H1 (cell line): ENCODE measurements at regions not wholly inside any gene's neighbourhood (a gene's known extent, or its start where the extent isn't known, plus 50 kb on each side); places are given as distances from the start of the nearest gene placed in this dataset.

Source experiments
- CTCF ChIA-PET: fragments of 300-600 bp; sonication (Branson Sonifier 250); formaldehyde crosslinking; loops from one replicate; lab custom pipeline; 2021; ENCODE audit not compliant: partially characterized antibody; lab: Charles Lee
- POLR2A ChIA-PET: fragments of 300-600 bp; sonication (Branson Sonifier 250); formaldehyde crosslinking; loops from one replicate; lab custom pipeline; 2021; ENCODE audit warnings: inconsistent platforms; ENCODE audit not compliant: partially characterized antibody; lab: Charles Lee
- DNase-seq, 2 experiments: peaks; one replicate each; pipeline versions ENCODE4 v3.0.0 to v3.0.0-alpha.2; 2010 to 2022; ENCODE audit warnings: low spot score in 2 of 2, low read depth in 1 of 2, mixed read lengths in 1 of 2
- FAIRE-seq: peaks from 2 replicates; lab custom pipeline; 2011; peaks lifted over from hg19 to GRCh38; lab: Jason Lieb, UNC
- H2AFZ ChIP-seq: 2 replicates; pipeline ENCODE4 v1.8.1; 2012; ENCODE audit warnings: low read length, inconsistent platforms
- H2AK5ac ChIP-seq: 2 replicates; pipeline ENCODE4 v1.6.1; 2013; ENCODE audit warnings: low read depth, low read length
- H2BK120ac ChIP-seq: replicated peaks from 2 replicates; pipeline ENCODE3; 2013; ENCODE audit warnings: low read depth, low read length, inconsistent platforms
- H2BK12ac ChIP-seq: 2 replicates; pipeline ENCODE4 v1.6.1; 2013; ENCODE audit warnings: low read depth, low read length
- H2BK15ac ChIP-seq: 2 replicates; pipeline ENCODE4 v1.6.1; 2013; ENCODE audit warnings: low read length
- H2BK20ac ChIP-seq: 2 replicates; pipeline ENCODE4 v1.6.1; 2013; ENCODE audit warnings: low read length
- H2BK5ac ChIP-seq: 2 replicates; pipeline ENCODE4 v1.6.1; 2013; ENCODE audit warnings: low read depth, low read length
- H3K14ac ChIP-seq: 2 replicates; pipeline ENCODE4 v1.6.1; 2013; ENCODE audit warnings: inconsistent platforms; ENCODE audit not compliant: insufficient read length
- H3K18ac ChIP-seq: 2 replicates; pipeline ENCODE4 v1.6.1; 2013; ENCODE audit warnings: low read length; ENCODE audit errors: extremely low read depth
- H3K23ac ChIP-seq: 2 replicates; pipeline ENCODE4 v1.6.1; 2013; ENCODE audit warnings: inconsistent platforms; ENCODE audit not compliant: insufficient read length
- H3K23me2 ChIP-seq: 2 replicates; pipeline ENCODE4 v1.6.1; 2013; ENCODE audit warnings: low read depth, low read length
- H3K27ac ChIP-seq: 2 replicates; pipeline ENCODE4 v1.6.1; 2011; ENCODE audit warnings: low read depth, low read length, inconsistent platforms
- H3K27me3 ChIP-seq, 4 experiments: replicated peaks in 1 of 4; 1 replicate in 1 of 4; 2 replicates in 3 of 4; pipeline versions ENCODE4 v1.6.1 to v1.8.1; 2011 to 2013; ENCODE audit warnings: low read length in 3 of 4, mild to moderate bottlenecking in 3 of 4, inconsistent platforms in 2 of 4, mixed read lengths in 2 of 4, moderate library complexity in 1 of 4; ENCODE audit not compliant: control insufficient read depth in 3 of 4, insufficient read depth in 3 of 4; ENCODE audit errors: extremely low read depth in 1 of 4
- H3K36me3 ChIP-seq, 4 experiments: 2 replicates each; pipeline versions ENCODE4 v1.6.1 to v1.8.1; 2011 to 2013; ENCODE audit warnings: mild to moderate bottlenecking in 4 of 4, low read length in 3 of 4, moderate library complexity in 2 of 4, control low read depth in 1 of 4, inconsistent platforms in 1 of 4; ENCODE audit not compliant: insufficient read depth in 4 of 4, control insufficient read depth in 2 of 4
- H3K4ac ChIP-seq: replicated peaks from 2 replicates; pipeline ENCODE3; 2013; ENCODE audit warnings: low read length, low read depth, mixed read lengths, inconsistent platforms; ENCODE audit not compliant: insufficient read length
- H3K4me1 ChIP-seq, 4 experiments: replicated peaks in 1 of 4; 1 replicate in 1 of 4; 2 replicates in 3 of 4; pipeline versions ENCODE4 v1.6.1 to v1.8.1; 2011 to 2013; ENCODE audit warnings: low read length in 3 of 4, inconsistent platforms in 2 of 4, mixed read lengths in 1 of 4; ENCODE audit not compliant: insufficient read depth in 4 of 4, control insufficient read depth in 3 of 4
- H3K4me2 ChIP-seq, 2 experiments: 2 replicates each; pipeline versions ENCODE4 v1.6.1 to v1.8.1; 2011 to 2013; ENCODE audit warnings: low read depth in 2 of 2, low read length in 2 of 2, control low read depth in 1 of 2, inconsistent platforms in 1 of 2, mild to moderate bottlenecking in 1 of 2; ENCODE audit not compliant: insufficient read depth in 1 of 2
- H3K4me3 ChIP-seq, 4 experiments: fragments of 200-600, 300-600 bp in 1 of 4; sonication (generic), shearing (Covaris generic), sonication (Bioruptor Twin) in 1 of 4; 2 replicates each; pipeline versions ENCODE4 v1.5.1 to v1.8.1; 2011 to 2016; ENCODE audit warnings: low read length in 4 of 4, low read depth in 3 of 4, control low read depth in 2 of 4, inconsistent platforms in 2 of 4, mild to moderate bottlenecking in 2 of 4, mixed read lengths in 1 of 4, moderate library complexity in 1 of 4; ENCODE audit not compliant: insufficient read depth in 2 of 4; ENCODE audit errors: extremely low read depth in 1 of 4
- H3K56ac ChIP-seq: replicated peaks from 2 replicates; pipeline ENCODE3; 2013; ENCODE audit warnings: low read depth, mild to moderate bottlenecking, mixed read lengths, low read length, inconsistent platforms; ENCODE audit not compliant: insufficient read length
- H3K79me1 ChIP-seq: 2 replicates; pipeline ENCODE4 v1.6.1; 2013; ENCODE audit warnings: low read depth, low read length, control low read depth
- H3K79me2 ChIP-seq, 2 experiments: 2 replicates each; pipeline versions ENCODE4 v1.6.1 to v1.8.1; 2012 to 2013; ENCODE audit warnings: low read length in 2 of 2, mild to moderate bottlenecking in 2 of 2, inconsistent platforms in 1 of 2; ENCODE audit not compliant: insufficient read depth in 2 of 2, control insufficient read depth in 1 of 2
- H3K9ac ChIP-seq, 4 experiments: replicated peaks in 1 of 4; 1 replicate in 1 of 4; 2 replicates in 3 of 4; pipeline versions ENCODE4 v1.6.1 to v1.8.1; 2011 to 2013; ENCODE audit warnings: low read depth in 3 of 4, low read length in 3 of 4, control low read depth in 2 of 4, mild to moderate bottlenecking in 2 of 4, moderate library complexity in 2 of 4, inconsistent platforms in 1 of 4; ENCODE audit errors: extremely low read depth in 1 of 4
- H3K9me3 ChIP-seq, 2 experiments: 2 replicates each; pipeline versions ENCODE4 v1.6.1 to v1.8.1; 2012 to 2013; ENCODE audit warnings: mild to moderate bottlenecking in 2 of 2, moderate library complexity in 2 of 2, control low read depth in 1 of 2, inconsistent platforms in 1 of 2, low read depth in 1 of 2, low read length in 1 of 2, mixed read lengths in 1 of 2; ENCODE audit not compliant: insufficient read depth in 2 of 2
- H4K20me1 ChIP-seq, 2 experiments: replicated peaks in 1 of 2; 2 replicates each; pipeline versions ENCODE3 to v1.8.1; 2011 to 2013; ENCODE audit warnings: inconsistent platforms in 2 of 2, low read length in 2 of 2, mild to moderate bottlenecking in 1 of 2; ENCODE audit not compliant: insufficient read depth in 2 of 2, control insufficient read depth in 1 of 2
- H4K5ac ChIP-seq: 2 replicates; pipeline ENCODE4 v1.6.1; 2013; ENCODE audit warnings: low read length, low read depth, mixed read lengths, inconsistent platforms; ENCODE audit not compliant: insufficient read length
- H4K8ac ChIP-seq: 2 replicates; pipeline ENCODE4 v1.8.0; 2013; ENCODE audit warnings: mild to moderate bottlenecking, moderate library complexity, low read length, inconsistent platforms; ENCODE audit not compliant: insufficient read depth; ENCODE audit errors: extremely low read depth
- H4K91ac ChIP-seq: replicated peaks from 2 replicates; pipeline ENCODE3; 2013; ENCODE audit warnings: low read length, mixed read lengths, inconsistent platforms; ENCODE audit not compliant: insufficient read length
- MAFK ChIP-seq: IDR thresholded peaks from 2 replicates; pipeline ENCODE4 v1.6.1; 2012; ENCODE audit warnings: low read depth, mild to moderate bottlenecking, improper control_type of control experiment, low read length
- NANOG ChIP-seq: IDR thresholded peaks from 2 replicates; pipeline ENCODE4 v1.6.1; 2011; ENCODE audit warnings: low read length, low read depth, mild to moderate bottlenecking, inconsistent platforms; ENCODE audit not compliant: insufficient read depth, poor library complexity, severe bottlenecking
- POLR2AphosphoS5 ChIP-seq: IDR thresholded peaks from 2 replicates; pipeline ENCODE4 v1.6.1; 2011; ENCODE audit warnings: low read depth, low read length
- RBBP5 ChIP-seq: IDR thresholded peaks from 2 replicates; pipeline ENCODE4 v1.7.1; 2012; ENCODE audit warnings: low read depth, mild to moderate bottlenecking, inconsistent platforms, low read length, moderate library complexity, borderline replicate concordance
- RFX5 ChIP-seq: IDR thresholded peaks from 2 replicates; pipeline ENCODE4 v1.6.1; 2011; ENCODE audit warnings: low read depth, low read length, improper control_type of control experiment, borderline replicate concordance
- SP2 ChIP-seq: IDR thresholded peaks from 2 replicates; pipeline ENCODE4 v1.6.1; 2012; ENCODE audit warnings: mild to moderate bottlenecking, low read length, inconsistent platforms
- WGBS, 2 experiments: shearing (Covaris generic) in 1 of 2; methylation state at CpG; one replicate each; pipeline versions ENCODE4 v1.1.6 to v1.1.7; 2013 to 2015; ENCODE audit warnings: low lambda C conversion rate in 2 of 2, mixed read lengths in 2 of 2, inconsistent platforms in 1 of 2, low coverage in 1 of 2, missing lambda C conversion rate in 1 of 2; ENCODE audit not compliant: insufficient replicate concordance in 2 of 2, insufficient coverage in 1 of 2, insufficient read length in 1 of 2; ENCODE audit errors: extremely low coverage in 1 of 2, missing lambda C conversion rate in 1 of 2; 5-methylcytosine and 5-hydroxymethylcytosine counted together
- TF ChIP-seq, protein P1 (sequence below): IDR thresholded peaks from 2 replicates; pipeline ENCODE4 v1.6.1; 2011; ENCODE audit warnings: low read depth, mild to moderate bottlenecking, low read length; ENCODE audit not compliant: insufficient read depth

DNA sequence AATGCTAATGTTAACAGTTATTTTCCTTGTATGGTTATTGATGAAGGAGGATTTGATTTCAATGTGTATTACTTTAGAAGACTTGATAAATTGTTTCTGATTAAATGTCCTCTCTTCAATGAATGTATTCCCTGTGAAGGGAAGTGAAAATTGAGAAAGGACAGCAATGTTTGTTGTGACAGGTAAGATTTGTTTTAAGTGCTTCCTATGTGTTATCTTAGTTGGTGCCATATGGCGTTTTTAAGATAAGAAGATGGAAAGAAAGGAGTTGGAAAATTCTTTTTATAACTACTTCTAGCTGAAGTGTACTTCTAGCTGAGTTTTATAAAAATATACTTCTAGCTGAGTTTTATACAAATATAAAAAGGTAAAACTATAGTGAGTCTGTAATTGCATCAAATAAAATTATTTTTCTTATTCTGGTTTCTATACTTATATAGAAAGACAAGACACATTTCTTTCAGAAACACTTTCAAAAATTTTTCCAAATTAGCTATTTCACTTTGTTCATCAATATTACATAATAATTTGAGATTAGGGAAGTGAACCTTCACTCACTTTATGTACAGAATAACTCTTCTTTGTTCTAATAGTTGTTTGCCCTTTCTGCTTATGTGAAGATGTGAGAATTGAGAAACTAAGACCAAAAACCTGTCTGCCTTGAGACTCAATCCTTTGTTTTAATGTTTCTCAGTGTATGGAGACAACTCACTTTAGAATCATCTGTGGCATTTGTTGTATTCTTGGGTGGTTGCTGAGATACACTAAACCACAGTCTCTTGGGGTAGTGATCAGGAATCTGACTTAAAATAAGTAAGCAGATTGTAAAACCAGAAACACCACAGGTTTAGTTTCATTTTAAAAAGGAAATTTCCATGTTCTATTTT lies 382.9 kb upstream of the B3GALT2 start:
- no peak overlapping the region for H3K18ac ChIP-seq
- H3K27me3 ChIP-seq = no peaks in the 10 kb centered on the region
- FAIRE-seq = no peak
- H3K27ac ChIP-seq = no peak overlapping the region
- whole genome bisulfite sequencing, 2 experiments = 91% methylated on average over 1 of the region's 1 CpG; no CpG with 5 or more reads in 1 of the 2 experiments
- no peaks in the 10 kb centered on the region for H3K4me1 ChIP-seq
- no peak overlapping the region for H2AFZ ChIP-seq
- H3K23ac ChIP-seq = no peak overlapping the region
- ChIA-PET CTCF (no interaction called here), POLR2A (no interaction called here)
- TF ChIP-seq POLR2AphosphoS5 = no peak
- TF ChIP-seq SP2 = no peak
- TF ChIP-seq NANOG = no peak
- no peak for TF ChIP-seq RFX5
- TF ChIP-seq RBBP5 = no peak
- no peak for TF ChIP-seq MAFK
- TF ChIP-seq, protein P1, sequence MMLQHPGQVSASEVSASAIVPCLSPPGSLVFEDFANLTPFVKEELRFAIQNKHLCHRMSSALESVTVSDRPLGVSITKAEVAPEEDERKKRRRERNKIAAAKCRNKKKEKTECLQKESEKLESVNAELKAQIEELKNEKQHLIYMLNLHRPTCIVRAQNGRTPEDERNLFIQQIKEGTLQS = no peak
- TF ChIP-seq, all 59 proteins: peak for 0
- no peak overlapping the region for H2AK5ac ChIP-seq
- H3K14ac ChIP-seq = no peak overlapping the region
- H3K56ac ChIP-seq = no peak overlapping the region
- H2BK15ac ChIP-seq = no peak overlapping the region
- no peaks in the 10 kb centered on the region for H4K20me1 ChIP-seq
- H4K91ac ChIP-seq = no peak overlapping the region
- no peak overlapping the region for H2BK5ac ChIP-seq
- no peak overlapping the region for H4K8ac ChIP-seq
- H3K79me1 ChIP-seq = no peaks in the 10 kb centered on the region
- H2BK20ac ChIP-seq = no peak overlapping the region
- H3K36me3 ChIP-seq = no peaks in the 10 kb centered on the region
- no peak overlapping the region for H3K4me3 ChIP-seq
- no peaks in the 10 kb centered on the region for H3K9me3 ChIP-seq
- DNase-seq = no peak
- no peak overlapping the region for H3K9ac ChIP-seq
- no peak overlapping the region for H4K5ac ChIP-seq
- no peaks in the 10 kb centered on the region for H3K79me2 ChIP-seq
- H2BK120ac ChIP-seq = no peak overlapping the region
- no peak overlapping the region for H3K4ac ChIP-seq
- H2BK12ac ChIP-seq = no peak overlapping the region
- H3K4me2 ChIP-seq = no peak overlapping the region
- no peaks in the 10 kb centered on the region for H3K23me2 ChIP-seq
